Bronchial epithelial cell (primary cell): ENCODE measurements at regions not wholly inside any gene's neighbourhood (a gene's known extent, or its start where the extent isn't known, plus 50 kb on each side); places are given as distances from the start of the nearest gene placed in this dataset.
"Not testable (repeated sequence)": the region's sequence is repeated elsewhere in the genome, so short reads cannot be mapped to it uniquely, and the experiment has no call there.

Source experiments
- DNase-seq: peaks from one replicate; pipeline ENCODE4 v3.0.0-alpha.2; 2010; ENCODE audit warnings: low read depth
- FAIRE-seq: peaks from 2 replicates; lab custom pipeline; 2011; peaks lifted over from hg19 to GRCh38; lab: Jason Lieb, UNC
- H3K27me3 ChIP-seq: 2 replicates; pipeline ENCODE4 v1.5.1; 2011; ENCODE audit warnings: low read length; ENCODE audit not compliant: control insufficient read depth, insufficient read depth
- H3K36me3 ChIP-seq: 2 replicates; pipeline ENCODE4 v1.5.1; 2011; ENCODE audit warnings: low read length; ENCODE audit not compliant: control insufficient read depth, insufficient read depth
- H3K4me3 ChIP-seq: 2 replicates; pipeline ENCODE4 v1.5.1; 2011; ENCODE audit warnings: mild to moderate bottlenecking, low read depth, low read length, control low read depth
- CTCF ChIP-seq: IDR thresholded peaks from 2 replicates; pipeline ENCODE4 v1.5.1; 2011; ENCODE audit warnings: mild to moderate bottlenecking, moderate library complexity, low read length, control low read depth, inconsistent platforms; ENCODE audit not compliant: insufficient read depth, severe bottlenecking

- no peak for DNase-seq
- no peaks in the 10 kb centered on the region for H3K27me3 ChIP-seq
- H3K4me3 ChIP-seq = no peak overlapping the region
- no peaks in the 10 kb centered on the region for H3K36me3 ChIP-seq
- no peak for TF ChIP-seq CTCF
- no peak for FAIRE-seq
Measured at GRCh38 chr4:123682931-123683330, 286.3 kb downstream of the SPRY1 start.

DNA sequence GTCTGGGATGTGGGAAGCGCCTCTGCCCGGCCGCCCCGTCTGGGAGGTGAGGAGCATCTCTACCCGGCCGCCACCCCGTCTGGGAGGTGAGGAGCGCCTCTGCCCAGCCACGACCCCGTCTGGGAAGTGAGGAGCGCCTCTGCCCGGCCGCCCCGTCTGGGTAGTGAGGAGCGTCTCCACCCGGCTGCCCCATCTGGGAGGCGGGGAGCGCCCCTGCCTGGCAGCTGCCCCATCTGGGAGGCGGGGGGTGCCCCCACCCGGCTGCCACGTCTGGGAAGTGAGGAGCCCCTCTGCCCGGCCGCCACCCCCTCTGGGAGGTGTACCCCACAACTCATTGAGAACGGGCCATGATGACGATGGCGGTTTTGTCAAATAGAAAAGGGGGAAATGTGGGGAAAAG, 288.3 kb downstream of the SPRY1 start:
- not testable (repeated sequence) for H3K36me3 ChIP-seq, FAIRE-seq, H3K27me3 ChIP-seq, H3K4me3 ChIP-seq, DNase-seq

DNA sequence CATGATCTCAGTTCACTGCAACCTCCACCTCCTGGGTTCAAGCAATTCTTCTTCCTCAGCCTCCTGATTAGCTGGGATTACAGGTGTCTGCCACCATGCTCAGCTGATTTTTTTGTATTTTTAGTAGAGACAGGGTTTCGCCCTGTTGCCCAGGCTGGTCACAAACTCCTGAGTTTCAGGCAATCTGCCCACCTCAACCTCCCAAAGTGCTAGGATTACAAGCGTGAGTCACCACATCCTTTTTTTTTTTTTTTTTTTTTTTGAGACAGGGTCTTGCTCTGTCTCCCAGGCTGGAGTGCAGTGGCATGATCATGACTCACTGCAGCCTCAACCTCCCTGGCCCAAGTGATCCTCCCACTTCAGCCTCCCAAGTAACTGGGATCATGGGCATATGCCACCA, 298.9 kb downstream of the SPRY1 start:
- H3K36me3 ChIP-seq, DNase-seq, FAIRE-seq, H3K4me3 ChIP-seq, H3K27me3 ChIP-seq: not testable (repeated sequence)

GRCh38 chr4:123696687-123697086, 300.1 kb downstream of the SPRY1 start:
- no peak for FAIRE-seq
- no peak overlapping the region for H3K4me3 ChIP-seq
- TF ChIP-seq CTCF = no peak
- H3K36me3 ChIP-seq = no peaks in the 10 kb centered on the region
- H3K27me3 ChIP-seq = no peaks in the 10 kb centered on the region
- DNase-seq = no peak

- FAIRE-seq (no peak), DNase-seq (no peak)
- no peaks in the 10 kb centered on the region for H3K27me3 ChIP-seq
- H3K4me3 ChIP-seq = no peak overlapping the region
- H3K36me3 ChIP-seq = no peaks in the 10 kb centered on the region
- TF ChIP-seq CTCF = no peak
Measured at GRCh38 chr4:123698556-123698955, 302.0 kb downstream of the SPRY1 start.

GRCh38 chr4:123699880-123700771, 303.5 kb downstream of the SPRY1 start:
- H3K27me3 ChIP-seq = no peaks in the 10 kb centered on the region
- H3K36me3 ChIP-seq = no peaks in the 10 kb centered on the region
- H3K4me3 ChIP-seq = no peak overlapping the region
- DNase-seq = peak; percentile 63
- TF ChIP-seq CTCF = no peak
- FAIRE-seq = no peak
